ENCODE measurements at regions not wholly inside any gene's neighbourhood (a gene's known extent, or its start where the extent isn't known, plus 50 kb on each side); places are given as distances from the start of the nearest gene placed in this dataset.

DNA sequence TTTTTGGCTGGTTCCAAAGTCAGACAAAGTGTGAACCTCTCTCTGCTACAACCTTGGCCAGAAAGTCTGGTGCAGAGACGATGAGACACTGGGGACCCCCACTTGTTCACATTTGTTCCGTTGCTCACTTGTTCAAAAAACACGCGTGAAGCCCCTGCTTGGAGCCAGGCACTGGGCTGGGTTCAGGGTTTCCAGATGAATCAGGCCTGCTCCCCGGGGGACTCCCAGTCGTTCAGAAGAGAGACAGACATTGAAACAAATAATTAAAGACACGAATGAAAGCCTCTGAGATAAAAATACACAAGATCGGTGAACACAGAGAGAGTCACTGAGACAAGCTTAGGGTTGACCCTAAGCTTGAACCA is 101.5 kb upstream of the RUNX3 start:
- FAIRE-seq, result no peak
- DNase-seq (ENCODE audit: insufficient read length, low spot score), result no peak
- TF ChIP-seq POLR2A (IDR thresholded peaks at IDR 0.05; ENCODE audit: low read depth, low read length) (peak; percentile 79), SPI1 (IDR thresholded peaks at IDR 0.05; ENCODE audit: low read depth, low read length) (no peak), POU2F2 (IDR thresholded peaks at IDR 0.05; ENCODE audit: low read depth, low read length) (peak; percentile 7; the same call in 1 of the 2 replicates), POLR2AphosphoS5 (IDR thresholded peaks at IDR 0.05; ENCODE audit: low read depth, low read length) (peak; percentile 78; the same call in 1 of the 2 replicates), PAX5 (IDR thresholded peaks at IDR 0.05; ENCODE audit: insufficient read depth, low read length, severe bottlenecking) (no peak), TAF1 (IDR thresholded peaks at IDR 0.05; ENCODE audit: low read depth, low read length) (peak; percentile 18; the same call in 1 of the 2 replicates)

DNA sequence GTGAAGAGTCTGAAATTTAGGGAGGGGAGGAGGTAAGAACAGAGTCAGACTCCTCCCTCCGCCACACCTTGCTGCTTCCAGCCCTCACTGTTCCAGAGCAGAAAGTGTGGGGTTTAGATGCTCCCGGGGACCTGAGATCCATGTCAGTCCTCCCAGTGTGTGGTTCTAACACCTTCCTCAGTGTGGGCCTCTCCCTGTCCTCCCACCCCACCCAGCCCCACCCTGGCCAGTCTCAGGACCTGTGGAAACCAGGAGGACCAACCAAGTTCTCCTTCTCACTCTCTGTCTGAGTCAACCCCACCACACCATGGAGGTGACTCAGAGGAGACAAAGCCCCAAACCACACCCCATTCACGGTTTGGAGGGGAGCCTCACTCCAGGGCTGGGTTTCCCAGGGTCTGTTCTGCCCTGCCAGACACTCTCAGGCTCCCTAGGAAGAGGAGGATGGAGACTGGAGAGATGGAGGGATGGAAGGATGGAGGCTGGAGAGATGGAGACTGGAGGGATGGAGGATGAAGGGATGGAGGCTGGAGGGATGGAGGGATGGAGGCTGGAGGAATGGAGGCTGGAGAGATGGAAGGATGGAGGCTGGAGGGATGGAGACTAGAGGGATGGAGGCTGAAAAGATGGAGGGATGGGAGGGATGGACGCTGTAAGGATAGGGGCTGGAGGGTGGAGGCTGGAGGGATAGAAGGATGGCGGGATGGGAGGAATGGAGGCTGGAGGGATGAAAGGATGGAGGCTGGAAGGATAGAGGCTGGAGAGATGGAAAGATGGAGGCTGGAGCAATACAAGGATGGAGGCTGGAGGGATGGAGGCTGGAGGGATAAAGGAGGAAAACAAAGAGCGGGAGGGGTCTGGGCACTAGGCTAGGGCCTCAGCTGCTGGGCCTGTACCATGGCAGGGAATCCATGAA is 100.9 kb upstream of the RUNX3 start:
- FAIRE-seq, result no peak
- DNase-seq (ENCODE audit: insufficient read length, low spot score), result peak; percentile 64

DNA sequence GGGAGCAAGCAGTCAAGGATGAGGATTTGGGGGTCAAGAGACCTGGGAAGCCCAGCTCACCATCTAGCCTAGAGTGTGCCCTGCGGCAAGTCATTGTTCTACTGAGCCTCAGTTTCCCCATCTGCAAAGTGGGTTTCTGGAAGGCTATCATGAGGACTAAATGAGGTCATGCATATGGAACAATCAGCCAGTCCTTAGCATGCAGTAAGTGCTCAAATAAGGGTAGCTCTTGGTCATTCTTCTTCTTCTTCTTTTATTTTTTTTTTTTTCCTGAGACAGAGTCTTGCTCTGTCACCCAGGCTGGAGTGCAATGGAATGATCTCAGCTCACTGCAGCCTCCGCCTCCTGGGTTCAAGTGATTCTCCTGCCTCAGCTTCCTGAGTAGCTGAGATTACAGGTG is 99.9 kb upstream of the RUNX3 start:
- DNase-seq (ENCODE audit: insufficient read length, low spot score), result no peak
- TF ChIP-seq SPI1 (IDR thresholded peaks at IDR 0.05; ENCODE audit: low read depth, low read length), result no peak
- FAIRE-seq, result peak; percentile 52

More for the DNA sequence above, 100.9 kb upstream of the RUNX3 start:
- TF ChIP-seq POU2F2 (IDR thresholded peaks at IDR 0.05; ENCODE audit: low read depth, low read length) (peak; percentile 76), TAF1 (IDR thresholded peaks at IDR 0.05; ENCODE audit: low read depth, low read length) (peak; percentile 69), POLR2AphosphoS5 (IDR thresholded peaks at IDR 0.05; ENCODE audit: low read depth, low read length) (0 out of 2 replicates have a peak, but pooled peaks have one; percentile 60), SPI1 (IDR thresholded peaks at IDR 0.05; ENCODE audit: low read depth, low read length) (peak; percentile 80), POLR2A (IDR thresholded peaks at IDR 0.05; ENCODE audit: low read depth, low read length) (peak; percentile 40; the same call in 1 of the 2 replicates), PAX5 (IDR thresholded peaks at IDR 0.05; ENCODE audit: insufficient read depth, low read length, severe bottlenecking) (no peak)

DNA sequence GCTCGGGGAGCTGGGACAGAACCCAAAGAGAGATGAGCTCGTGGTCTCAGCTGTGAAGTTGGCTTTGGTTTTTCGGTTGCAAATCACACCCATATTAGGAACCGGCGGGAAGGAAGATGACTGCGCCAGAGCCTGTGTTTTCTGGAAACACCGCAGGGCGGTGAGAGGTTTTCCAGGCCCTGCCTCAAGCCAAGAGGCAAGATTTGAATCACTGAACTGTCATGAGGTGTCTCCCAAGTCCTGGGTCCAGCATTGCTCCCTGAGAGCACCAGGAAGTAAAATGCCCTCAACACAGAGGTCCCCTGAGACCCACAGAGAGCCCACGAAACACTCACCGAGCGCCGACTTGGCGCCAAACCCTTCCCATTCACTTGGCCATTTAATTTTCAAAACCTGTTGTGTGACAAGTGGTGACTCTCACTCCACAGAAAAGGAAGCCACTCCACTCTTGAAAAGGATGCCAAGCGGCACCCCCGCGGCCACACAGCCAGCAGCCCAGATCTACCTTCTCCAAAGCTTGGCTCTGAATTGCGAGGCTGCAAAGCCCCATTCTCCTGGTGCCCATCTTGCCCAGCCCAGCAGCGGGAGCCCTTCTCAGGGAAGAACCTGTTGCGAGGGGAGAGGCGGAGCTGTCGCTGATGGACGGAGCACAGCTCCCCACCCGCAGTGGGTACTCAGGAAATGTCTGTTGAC is 99.0 kb upstream of the RUNX3 start:
- FAIRE-seq (peak; percentile 93), DNase-seq (ENCODE audit: insufficient read length, low spot score) (no peak)
- no peak for TF ChIP-seq POLR2AphosphoS5 (IDR thresholded peaks at IDR 0.05; ENCODE audit: low read depth, low read length)
- TF ChIP-seq POLR2A (IDR thresholded peaks at IDR 0.05; ENCODE audit: low read depth, low read length), result no peak

DNA sequence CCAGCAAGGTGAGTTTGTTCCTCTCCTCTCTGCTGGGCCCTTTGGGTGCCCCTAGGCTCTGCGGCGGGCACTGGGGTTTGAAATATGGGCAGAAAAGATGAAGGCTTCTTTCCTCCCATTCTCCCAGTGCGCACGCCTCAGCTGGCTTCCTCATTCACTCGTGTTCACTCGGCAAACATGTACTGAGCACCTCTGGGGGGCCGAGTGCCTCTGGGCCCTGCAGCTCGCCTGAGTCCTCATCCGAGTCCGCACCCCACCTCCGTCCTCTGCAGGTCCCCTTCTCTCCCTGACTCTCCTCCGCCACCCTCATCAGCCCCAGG is 98.5 kb upstream of the RUNX3 start:
- DNase-seq (ENCODE audit: insufficient read length, low spot score), result no peak
- TF ChIP-seq POLR2AphosphoS5 (IDR thresholded peaks at IDR 0.05; ENCODE audit: low read depth, low read length), result no peak
- TF ChIP-seq POLR2A (IDR thresholded peaks at IDR 0.05; ENCODE audit: low read depth, low read length), result no peak
- TF ChIP-seq TAF1 (IDR thresholded peaks at IDR 0.05; ENCODE audit: low read depth, low read length), result no peak
- TF ChIP-seq POU2F2 (IDR thresholded peaks at IDR 0.05; ENCODE audit: low read depth, low read length), result no peak
- TF ChIP-seq PAX5 (IDR thresholded peaks at IDR 0.05; ENCODE audit: insufficient read depth, low read length, severe bottlenecking), result no peak
- TF ChIP-seq SPI1 (IDR thresholded peaks at IDR 0.05; ENCODE audit: low read depth, low read length), result no peak
- no peak for FAIRE-seq

DNA sequence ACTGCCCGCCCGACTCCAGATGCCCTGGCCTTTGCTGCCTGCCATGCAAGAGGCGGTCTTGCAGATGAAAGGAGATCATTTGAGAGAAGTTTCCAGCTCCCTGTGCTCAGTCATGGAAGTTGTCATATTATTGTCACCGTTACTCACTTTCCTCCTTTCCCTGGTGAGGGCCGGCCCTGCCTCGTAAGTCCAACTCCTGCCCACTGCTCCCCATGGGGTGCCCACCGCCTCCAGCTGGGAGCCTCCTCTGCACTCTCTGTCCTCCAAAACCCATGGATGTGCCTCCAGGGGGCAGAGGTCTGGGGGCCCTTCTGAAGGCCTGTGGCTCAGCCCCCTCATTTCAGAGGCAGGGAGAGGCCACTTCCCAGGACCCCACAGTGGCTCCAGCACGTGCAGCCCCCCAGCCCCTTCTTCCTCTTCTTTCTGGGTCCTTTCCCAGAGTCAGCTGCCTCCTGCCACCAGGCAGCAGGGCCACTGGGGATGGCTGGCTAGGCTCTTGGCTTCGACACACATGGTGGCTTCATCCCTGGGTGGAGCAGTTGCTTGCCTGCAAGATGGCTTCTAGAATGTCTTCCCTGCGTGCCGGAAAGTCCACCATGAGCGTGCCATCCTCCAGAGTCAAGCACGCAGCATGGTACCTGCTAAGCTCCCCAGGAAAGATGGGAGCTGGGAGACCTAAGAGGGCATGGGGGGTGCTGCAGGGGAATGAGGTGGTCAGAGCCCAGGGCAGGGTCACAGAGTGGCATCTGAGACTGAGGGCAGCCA is 97.9 kb upstream of the RUNX3 start:
- DNase-seq (ENCODE audit: insufficient read length, low spot score), result no peak
- FAIRE-seq, result peak; percentile 61

DNA sequence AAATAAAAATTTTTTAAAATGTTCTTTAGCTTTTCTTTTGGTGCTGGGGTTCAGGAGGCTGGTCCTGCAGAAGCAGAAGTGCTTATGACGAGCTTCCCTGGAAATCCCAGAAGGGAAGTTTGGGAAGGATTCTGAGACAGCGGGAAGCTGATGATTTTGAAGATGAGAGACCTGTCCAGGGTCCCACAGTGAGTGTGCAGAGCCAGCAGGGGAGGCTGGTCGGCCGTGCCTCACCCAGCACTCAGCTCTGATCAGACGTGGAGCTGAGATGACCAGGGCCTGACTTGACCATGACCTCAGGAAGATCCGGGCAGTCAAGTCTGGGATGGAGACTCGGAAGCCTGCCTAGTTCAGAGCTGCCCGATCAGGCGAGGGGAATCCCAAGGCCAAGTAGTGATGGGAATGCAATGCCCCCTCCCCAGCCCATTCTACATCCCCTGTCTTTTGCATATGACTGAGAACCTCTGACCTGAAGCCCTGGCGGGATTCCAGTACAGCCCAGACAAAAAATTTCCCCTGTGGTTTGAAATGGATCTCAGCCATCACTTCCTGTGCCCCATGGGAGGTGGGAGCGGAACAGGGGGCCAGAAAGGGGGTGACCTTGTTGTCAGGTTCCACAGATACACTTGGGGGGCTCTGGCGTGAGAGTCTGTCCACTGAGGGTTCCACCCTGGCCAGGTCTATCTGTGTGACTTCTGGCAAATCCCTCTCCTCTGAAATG is 96.8 kb upstream of the RUNX3 start:
- TF ChIP-seq POLR2A (IDR thresholded peaks at IDR 0.05; ENCODE audit: low read depth, low read length), result no peak
- 0 out of 2 replicates have a peak, but pooled peaks have one; percentile 23 for TF ChIP-seq SPI1 (IDR thresholded peaks at IDR 0.05; ENCODE audit: low read depth, low read length)
- no peak; the same call in 1 of the 2 replicates for TF ChIP-seq POU2F2 (IDR thresholded peaks at IDR 0.05; ENCODE audit: low read depth, low read length)
- no peak for DNase-seq (ENCODE audit: insufficient read length, low spot score)
- FAIRE-seq, result peak; percentile 85

More for the DNA sequence above, 97.9 kb upstream of the RUNX3 start:
- TF ChIP-seq TAF1 (IDR thresholded peaks at IDR 0.05; ENCODE audit: low read depth, low read length) (no peak), POU2F2 (IDR thresholded peaks at IDR 0.05; ENCODE audit: low read depth, low read length) (no peak), POLR2A (IDR thresholded peaks at IDR 0.05; ENCODE audit: low read depth, low read length) (no peak), PAX5 (IDR thresholded peaks at IDR 0.05; ENCODE audit: insufficient read depth, low read length, severe bottlenecking) (no peak), POLR2AphosphoS5 (IDR thresholded peaks at IDR 0.05; ENCODE audit: low read depth, low read length) (no peak), SPI1 (IDR thresholded peaks at IDR 0.05; ENCODE audit: low read depth, low read length) (no peak)

DNA sequence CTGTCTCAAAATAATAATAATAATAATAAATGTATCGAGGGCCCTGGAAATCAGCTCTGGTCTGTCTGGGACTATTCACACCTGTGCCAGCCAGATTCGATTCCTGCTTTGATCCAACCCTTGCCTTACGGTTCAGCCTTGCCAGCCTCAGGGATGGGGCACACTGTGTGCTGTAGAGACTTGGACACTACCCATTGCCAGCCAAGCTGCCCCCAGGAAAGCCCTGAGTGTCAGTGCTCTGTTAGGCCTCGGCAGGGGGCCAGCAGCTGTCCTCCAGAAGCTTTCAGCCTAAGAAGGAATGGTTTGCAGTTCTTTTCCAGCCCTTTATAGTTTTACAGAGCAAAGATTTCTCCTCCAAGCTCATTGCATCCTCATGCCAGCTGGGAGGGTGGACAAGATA is 96.2 kb upstream of the RUNX3 start:
- TF ChIP-seq POU2F2 (IDR thresholded peaks at IDR 0.05; ENCODE audit: low read depth, low read length) (no peak), SPI1 (IDR thresholded peaks at IDR 0.05; ENCODE audit: low read depth, low read length) (no peak), POLR2A (IDR thresholded peaks at IDR 0.05; ENCODE audit: low read depth, low read length) (no peak), POLR2AphosphoS5 (IDR thresholded peaks at IDR 0.05; ENCODE audit: low read depth, low read length) (no peak), PAX5 (IDR thresholded peaks at IDR 0.05; ENCODE audit: insufficient read depth, low read length, severe bottlenecking) (no peak), TAF1 (IDR thresholded peaks at IDR 0.05; ENCODE audit: low read depth, low read length) (no peak)
- FAIRE-seq (peak; percentile 23), DNase-seq (ENCODE audit: insufficient read length, low spot score) (no peak)
